H9 (cell line): ENCODE measurements at regions not wholly inside any gene's neighbourhood (a gene's known extent, or its start where the extent isn't known, plus 50 kb on each side); places are given as distances from the start of the nearest gene placed in this dataset.

Experiments
- DNase-seq: peaks from one replicate; pipeline ENCODE4 v3.0.0-alpha.2; 2017
- H2AFZ ChIP-seq: one replicate; pipeline ENCODE4 v1.6.1; 2013; ENCODE audit warnings: mild to moderate bottlenecking, low read length, control low read depth, moderate library complexity
- H2AK5ac ChIP-seq: 2 replicates; pipeline ENCODE4 v1.6.1; 2013; ENCODE audit warnings: low read length, control low read depth, mixed read lengths; ENCODE audit not compliant: insufficient read length
- H2BK120ac ChIP-seq: one replicate; pipeline ENCODE4 v1.6.1; 2013; ENCODE audit warnings: low read depth, mild to moderate bottlenecking, low read length, control low read depth, inconsistent platforms; ENCODE audit not compliant: poor library complexity, severe bottlenecking
- H2BK12ac ChIP-seq: 2 replicates; pipeline ENCODE4 v1.6.1; 2013; ENCODE audit warnings: low read length, control low read depth, mixed read lengths, low read depth; ENCODE audit not compliant: insufficient read length
- H2BK15ac ChIP-seq: 2 replicates; pipeline ENCODE4 v1.6.1; 2013; ENCODE audit warnings: low read depth, low read length, control low read depth
- H2BK20ac ChIP-seq: one replicate; pipeline ENCODE4 v1.6.1; 2013; ENCODE audit warnings: low read depth, mild to moderate bottlenecking, low read length, control low read depth, inconsistent platforms; ENCODE audit not compliant: poor library complexity, severe bottlenecking
- H2BK5ac ChIP-seq: 2 replicates; pipeline ENCODE4 v1.6.1; 2013; ENCODE audit warnings: low read length, control low read depth, mixed read lengths; ENCODE audit not compliant: insufficient read length
- H3K14ac ChIP-seq: 2 replicates; pipeline ENCODE4 v1.6.1; 2013; ENCODE audit warnings: low read length, control low read depth; ENCODE audit not compliant: insufficient read depth
- H3K18ac ChIP-seq: 2 replicates; pipeline ENCODE4 v1.6.1; 2013; ENCODE audit warnings: low read depth, mild to moderate bottlenecking, mixed read lengths, low read length, control low read depth; ENCODE audit not compliant: insufficient read length
- H3K23ac ChIP-seq: 2 replicates; pipeline ENCODE4 v1.6.1; 2013; ENCODE audit warnings: low read length, control low read depth, mixed read lengths, low read depth; ENCODE audit not compliant: insufficient read length
- H3K23me2 ChIP-seq: 2 replicates; pipeline ENCODE4 v1.6.1; 2013; ENCODE audit warnings: low read depth, mild to moderate bottlenecking, mixed read lengths, low read length, control low read depth; ENCODE audit not compliant: insufficient read length, poor library complexity, severe bottlenecking
- H3K27ac ChIP-seq: 2 replicates; pipeline ENCODE4 v1.5.1; 2013; ENCODE audit warnings: low read length, control low read depth, mixed read lengths, low read depth; ENCODE audit not compliant: insufficient read length
- H3K27me3 ChIP-seq: 2 replicates; pipeline ENCODE4 v1.6.1; 2013; ENCODE audit warnings: low read length, control low read depth, inconsistent platforms; ENCODE audit not compliant: insufficient read depth
- H3K4ac ChIP-seq: 2 replicates; pipeline ENCODE4 v1.6.1; 2013; ENCODE audit warnings: low read depth, mild to moderate bottlenecking, control low read depth, inconsistent platforms, low read length, moderate library complexity
- H3K4me1 ChIP-seq: 2 replicates; pipeline ENCODE4 v1.6.1; 2013; ENCODE audit warnings: low read length, control low read depth, inconsistent platforms; ENCODE audit not compliant: insufficient read depth
- H3K4me2 ChIP-seq: 2 replicates; pipeline ENCODE4 v1.6.1; 2013; ENCODE audit warnings: low read length, control low read depth, mixed read lengths; ENCODE audit not compliant: insufficient read length, insufficient read depth
- H3K56ac ChIP-seq: 2 replicates; pipeline ENCODE4 v1.6.1; 2013; ENCODE audit warnings: low read depth, mild to moderate bottlenecking, mixed read lengths, low read length, control low read depth; ENCODE audit not compliant: insufficient read length
- H3K79me1 ChIP-seq: 2 replicates; pipeline ENCODE4 v1.6.1; 2013; ENCODE audit warnings: low read depth, mild to moderate bottlenecking, moderate library complexity, low read length, control low read depth, inconsistent platforms; ENCODE audit not compliant: insufficient read depth, poor library complexity, severe bottlenecking
- H3K79me2 ChIP-seq: 2 replicates; pipeline ENCODE4 v1.6.1; 2013; ENCODE audit warnings: low read length, control low read depth, inconsistent platforms; ENCODE audit not compliant: insufficient read depth
- H3K9ac ChIP-seq: 2 replicates; pipeline ENCODE4 v1.6.1; 2013; ENCODE audit warnings: low read length, control low read depth, mixed read lengths; ENCODE audit not compliant: insufficient read length; ENCODE audit errors: extremely low read depth
- H3K9me3 ChIP-seq: one replicate; pipeline ENCODE4 v1.6.1; 2013; ENCODE audit warnings: low read depth, low read length, inconsistent platforms; ENCODE audit not compliant: control insufficient read depth
- H3T11ph ChIP-seq: one replicate; pipeline ENCODE4 v1.6.1; 2013; ENCODE audit warnings: mild to moderate bottlenecking, low read length, control low read depth, inconsistent platforms
- H4K20me1 ChIP-seq: one replicate; pipeline ENCODE4 v1.6.1; 2013; ENCODE audit not compliant: control insufficient read depth, insufficient read length, insufficient read depth
- H4K5ac ChIP-seq: 2 replicates; pipeline ENCODE4 v1.6.1; 2013; ENCODE audit warnings: low read depth, mild to moderate bottlenecking, mixed read lengths, low read length, control low read depth; ENCODE audit not compliant: insufficient read length
- H4K8ac ChIP-seq: replicated peaks from 2 replicates; pipeline ENCODE4 v1.6.1; 2013; ENCODE audit warnings: low read length, control low read depth, mixed read lengths, low read depth; ENCODE audit not compliant: insufficient read length
- H4K91ac ChIP-seq: 2 replicates; pipeline ENCODE4 v1.6.1; 2013; ENCODE audit warnings: low read depth, mild to moderate bottlenecking, moderate library complexity, mixed read lengths, low read length, control low read depth; ENCODE audit not compliant: insufficient read length
- H3K27ac Mint-ChIP-seq, 3 experiments: 2 replicates in 2 of 3; 3 replicates in 1 of 3; pipeline ENCODE4 v1.8.0; 2020 to 2021; ENCODE audit warnings: mixed read lengths in 3 of 3, mild to moderate bottlenecking in 1 of 3, moderate library complexity in 1 of 3
- H3K27me3 Mint-ChIP-seq: 2 replicates; pipeline ENCODE4 v1.8.0; 2021; ENCODE audit warnings: low read depth, mild to moderate bottlenecking, moderate library complexity, mixed read lengths
- H3K36me3 Mint-ChIP-seq, 3 experiments: 2 replicates in 2 of 3; 3 replicates in 1 of 3; pipeline ENCODE4 v1.8.0; 2020 to 2021; ENCODE audit warnings: low read depth in 3 of 3, mixed read lengths in 3 of 3; ENCODE audit not compliant: insufficient read depth in 1 of 3
- H3K4me1 Mint-ChIP-seq, 2 experiments: 2 replicates each; pipeline ENCODE4 v1.8.0; 2020; ENCODE audit warnings: mixed read lengths in 2 of 2
- H3K4me3 Mint-ChIP-seq, 2 experiments: 2 replicates in 1 of 2; 3 replicates in 1 of 2; pipeline ENCODE4 v1.8.0; 2020 to 2021; ENCODE audit warnings: mild to moderate bottlenecking in 2 of 2, mixed read lengths in 2 of 2, moderate library complexity in 1 of 2
- H3K9me3 Mint-ChIP-seq, 2 experiments: 2 replicates in 1 of 2; 3 replicates in 1 of 2; pipeline ENCODE4 v1.8.0; 2020; ENCODE audit warnings: mild to moderate bottlenecking in 2 of 2, mixed read lengths in 2 of 2, moderate library complexity in 1 of 2
- CTCF ChIP-seq: fragments of 200-600 bp; sonication (generic); conservative IDR thresholded peaks from 3 replicates; pipeline ENCODE4 v1.8.0; 2021; ENCODE audit warnings: antibody characterized with exemption, mild to moderate bottlenecking
- WGBS: extraction: QIAGEN DNeasy Blood & Tissue Kit; methylation state at CpG from one replicate; pipeline ENCODE4 v1.1.7; 2013; ENCODE audit warnings: missing lambda C conversion rate, low lambda C conversion rate, mixed read lengths; ENCODE audit not compliant: insufficient read length; ENCODE audit errors: extremely low coverage; 5-methylcytosine and 5-hydroxymethylcytosine counted together

- no peak overlapping the region for H3K9ac ChIP-seq
- no peak overlapping the region for H3K27ac ChIP-seq
- no peaks in the 10 kb centered on the region; the same call in 1 of the 2 replicates for H3K27me3 Mint-ChIP-seq
- H3K9me3 Mint-ChIP-seq = no peaks in the 10 kb centered on the region
- H2BK20ac ChIP-seq = no peak overlapping the region
- H2BK5ac ChIP-seq = no peak overlapping the region
- no peak overlapping the region for H3T11ph ChIP-seq
- H3K4ac ChIP-seq = no peak overlapping the region
- no peaks in the 10 kb centered on the region for H3K9me3 ChIP-seq
- no peaks in the 10 kb centered on the region for H3K23me2 ChIP-seq
- no peak overlapping the region for H2BK15ac ChIP-seq
- H2AK5ac ChIP-seq = no peak overlapping the region
- peaks cover 7% of the 10 kb centered on the region in 2 experiments for H3K4me1 Mint-ChIP-seq
- H3K14ac ChIP-seq = no peak overlapping the region
- H4K8ac ChIP-seq = no peak overlapping the region
- DNase-seq = no peak
- H3K79me2 ChIP-seq = no peaks in the 10 kb centered on the region
- no peaks in the 10 kb centered on the region for H3K36me3 Mint-ChIP-seq
- no peak overlapping the region for H2AFZ ChIP-seq
- no peak overlapping the region for H4K5ac ChIP-seq
- H3K56ac ChIP-seq = no peak overlapping the region
- no peak overlapping the region for H3K4me3 Mint-ChIP-seq
- H3K27me3 ChIP-seq = no peaks in the 10 kb centered on the region
- H3K23ac ChIP-seq = no peak overlapping the region
- no peak overlapping the region for H2BK12ac ChIP-seq
- no peak overlapping the region for H3K27ac Mint-ChIP-seq
- no CpG with 5 or more reads among the region's 6 CpGs for WGBS
- H2BK120ac ChIP-seq = no peak overlapping the region
- H3K79me1 ChIP-seq = no peaks in the 10 kb centered on the region
- no peak overlapping the region for H3K18ac ChIP-seq
- TF ChIP-seq CTCF = no peak
- no peak overlapping the region for H4K91ac ChIP-seq
- H3K4me1 ChIP-seq = no peaks in the 10 kb centered on the region
- no peaks in the 10 kb centered on the region for H4K20me1 ChIP-seq
- H3K4me2 ChIP-seq = no peak overlapping the region
These were observed 616.9 kb upstream of the SOX9 start for GRCh38 chr17:71503710-71504465.
